Endothelial cell of umbilical vein (primary cell): ENCODE measurements at regions not wholly inside any gene's neighbourhood (a gene's known extent, or its start where the extent isn't known, plus 50 kb on each side); places are given as distances from the start of the nearest gene placed in this dataset.

Source experiments
- BruUV-seq: library from RNA; stranded (reverse); fragments of 400-500 nt; replicated peaks from 2 replicates; lab custom pipeline; 2021; lab: Mats Ljungman, UMichigan
- CTCF ChIA-PET: fragments of 300-600, 350-600 bp; sonication (Branson Sonifier 250); formaldehyde crosslinking; loops from one replicate; lab custom pipeline; 2021; ENCODE audit warnings: antibody characterized with exemption, inconsistent platforms; lab: Charles Lee
- POLR2A ChIA-PET: fragments of 300-600, 350-600 bp; sonication (Branson Sonifier 250); formaldehyde crosslinking; loops from one replicate; lab custom pipeline; 2021; ENCODE audit warnings: antibody characterized with exemption, inconsistent platforms; lab: Charles Lee
- DNase-seq: peaks from one replicate; pipeline ENCODE4 v3.0.0-alpha.2; 2011; ENCODE audit warnings: low read depth, low spot score
- FAIRE-seq: peaks from 2 replicates; lab custom pipeline; 2011; peaks lifted over from hg19 to GRCh38; lab: Jason Lieb, UNC
- H2AFZ ChIP-seq: 2 replicates; pipeline ENCODE4 v1.6.0; 2012; ENCODE audit warnings: low read depth, low read length, control low read depth, inconsistent platforms
- H3K27ac ChIP-seq: 2 replicates; pipeline ENCODE4 v1.5.1; 2011; ENCODE audit warnings: low read depth, mild to moderate bottlenecking, control low read depth, low read length, moderate library complexity; ENCODE audit not compliant: insufficient read depth
- H3K27me3 ChIP-seq, 2 experiments: 2 replicates each; pipeline versions ENCODE4 v1.6.0 to v1.6.1; 2011; ENCODE audit warnings: low read length in 2 of 2, mixed read lengths in 1 of 2; ENCODE audit not compliant: control insufficient read depth in 2 of 2, insufficient read depth in 2 of 2
- H3K36me3 ChIP-seq, 2 experiments: 2 replicates in 1 of 2; 3 replicates in 1 of 2; pipeline ENCODE4 v1.5.1; 2011; ENCODE audit warnings: low read length in 2 of 2, mild to moderate bottlenecking in 1 of 2, moderate library complexity in 1 of 2; ENCODE audit not compliant: control insufficient read depth in 2 of 2, insufficient read depth in 2 of 2; ENCODE audit errors: extremely low read depth in 1 of 2
- H3K4me1 ChIP-seq: 3 replicates; pipeline ENCODE4 v1.5.1; 2011; ENCODE audit warnings: mild to moderate bottlenecking, low read length; ENCODE audit not compliant: control insufficient read depth, insufficient read depth; ENCODE audit errors: extremely low read depth
- H3K4me2 ChIP-seq: 2 replicates; pipeline ENCODE4 v1.6.1; 2011; ENCODE audit warnings: low read length, control low read depth, mixed read lengths; ENCODE audit not compliant: insufficient read depth
- H3K4me3 ChIP-seq, 3 experiments: fragments of 200-600 bp in 1 of 3; sonication (generic), shearing (Covaris generic) in 1 of 3; replicated peaks in 1 of 3; 2 replicates each; pipeline ENCODE4 v1.5.1; 2011 to 2016; ENCODE audit warnings: control low read depth in 3 of 3, low read length in 3 of 3, mild to moderate bottlenecking in 2 of 3, inconsistent platforms in 1 of 3, low read depth in 1 of 3, moderate library complexity in 1 of 3; ENCODE audit not compliant: insufficient read depth in 1 of 3
- H3K79me2 ChIP-seq: 2 replicates; pipeline ENCODE4 v1.6.0; 2012; ENCODE audit warnings: low read length, inconsistent platforms; ENCODE audit not compliant: control insufficient read depth, insufficient read depth
- H3K9ac ChIP-seq: replicated peaks from 2 replicates; pipeline ENCODE3; 2011; ENCODE audit warnings: low read length, control low read depth; ENCODE audit not compliant: insufficient read depth; ENCODE audit errors: extremely low read depth
- H3K9me1 ChIP-seq: replicated peaks from 3 replicates; pipeline ENCODE4 v1.6.0; 2011; ENCODE audit warnings: mild to moderate bottlenecking, low read length; ENCODE audit not compliant: control insufficient read depth, insufficient read depth; ENCODE audit errors: extremely low read depth
- H3K9me3 ChIP-seq: replicated peaks from 2 replicates; pipeline ENCODE4 v1.5.1; 2012; ENCODE audit warnings: low read length, inconsistent platforms; ENCODE audit not compliant: control insufficient read depth, insufficient read depth
- H4K20me1 ChIP-seq: replicated peaks from 2 replicates; pipeline ENCODE3; 2011; ENCODE audit warnings: mild to moderate bottlenecking, low read length; ENCODE audit not compliant: control insufficient read depth, insufficient read depth; ENCODE audit errors: extremely low read depth
- EZH2 ChIP-seq: IDR thresholded peaks from 2 replicates; pipeline ENCODE4 v1.6.1; 2012; ENCODE audit warnings: borderline replicate concordance, low read depth, mild to moderate bottlenecking, moderate library complexity, low read length, inconsistent platforms; ENCODE audit not compliant: severe bottlenecking
- FOS ChIP-seq: IDR thresholded peaks from 2 replicates; pipeline ENCODE4 v1.6.1; 2011; ENCODE audit warnings: mild to moderate bottlenecking, low read length, moderate library complexity, borderline replicate concordance; ENCODE audit not compliant: insufficient read depth
- GATA2 ChIP-seq: IDR thresholded peaks from 2 replicates; pipeline ENCODE4 v1.7.0; 2011; ENCODE audit warnings: low read depth, mild to moderate bottlenecking, moderate library complexity, mixed read lengths, low read length; ENCODE audit not compliant: insufficient read length, insufficient read depth
- JUN ChIP-seq: IDR thresholded peaks from 2 replicates; pipeline ENCODE4 v1.6.1; 2011; ENCODE audit warnings: borderline replicate concordance, low read depth; ENCODE audit not compliant: insufficient read length, insufficient read depth
- MYC ChIP-seq: IDR thresholded peaks from one replicate; pipeline ENCODE4 v1.6.1; 2011; ENCODE audit warnings: mild to moderate bottlenecking, low read depth, low read length
- POLR2A ChIP-seq: IDR thresholded peaks from 2 replicates; pipeline ENCODE4 v1.6.1; 2012; ENCODE audit warnings: low read depth, mild to moderate bottlenecking, control low read depth, low read length
- POLR2AphosphoS5 ChIP-seq: IDR thresholded peaks from 2 replicates; pipeline ENCODE4 v1.6.1; 2012; ENCODE audit warnings: low read depth, mild to moderate bottlenecking, control low read depth, low read length, moderate library complexity; ENCODE audit not compliant: insufficient read depth
- dilution Hi-C: fragments of 300-500 bp; cut with MboI; formaldehyde crosslinking; loops from one replicate; pipeline ENCODE4 v1.15.0; 2019; ENCODE audit warnings: low sequenced_read_pairs; ENCODE audit not compliant: extremely low pct_ligation_motif_present
- intact Hi-C: fragments of 100-400 bp; cut with micrococcal nuclease; formaldehyde crosslinking; loops from one replicate; pipeline ENCODE4 v1.10.0; 2022
- TF ChIP-seq, protein P1 (sequence below), 2 donors: IDR thresholded peaks; 1 replicate in 1 of 2; 2 replicates in 1 of 2; pipeline ENCODE4 v1.5.1; 2011; ENCODE audit warnings: low read length in 2 of 2, mild to moderate bottlenecking in 2 of 2, moderate library complexity in 2 of 2, control low read depth in 1 of 2, inconsistent platforms in 1 of 2, low read depth in 1 of 2; ENCODE audit not compliant: insufficient read depth in 1 of 2; ENCODE audit errors: extremely low read depth in 1 of 2
- TF ChIP-seq, protein P2 (sequence below): IDR thresholded peaks from 2 replicates; pipeline ENCODE4 v1.6.1; 2011; ENCODE audit not compliant: insufficient read depth, insufficient read length

DNA sequence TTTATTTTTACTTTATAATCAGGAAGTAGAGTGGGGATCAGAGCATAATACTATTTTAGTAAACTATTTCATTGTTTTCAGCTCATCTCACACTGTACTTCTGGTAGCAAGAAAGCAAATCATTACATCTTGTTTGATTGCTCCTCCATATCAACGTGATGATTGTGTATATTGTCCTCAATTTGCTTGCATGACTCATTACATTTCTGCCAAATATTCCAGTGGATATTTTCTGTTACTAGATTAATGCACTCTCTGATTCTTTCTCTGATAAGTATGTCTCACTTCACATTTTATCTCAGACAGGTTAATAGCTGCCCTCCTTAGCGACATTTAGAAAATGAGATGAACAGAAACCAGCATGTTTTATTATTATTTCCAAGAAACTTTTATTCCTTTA, 1145.3 kb downstream of the OTOL1 start:
- TF ChIP-seq MYC (no peak), GATA2 (no peak), POLR2A (no peak), FOS (no peak), POLR2AphosphoS5 (no peak), EZH2 (no peak), JUN (no peak)
- TF ChIP-seq, protein P1, sequence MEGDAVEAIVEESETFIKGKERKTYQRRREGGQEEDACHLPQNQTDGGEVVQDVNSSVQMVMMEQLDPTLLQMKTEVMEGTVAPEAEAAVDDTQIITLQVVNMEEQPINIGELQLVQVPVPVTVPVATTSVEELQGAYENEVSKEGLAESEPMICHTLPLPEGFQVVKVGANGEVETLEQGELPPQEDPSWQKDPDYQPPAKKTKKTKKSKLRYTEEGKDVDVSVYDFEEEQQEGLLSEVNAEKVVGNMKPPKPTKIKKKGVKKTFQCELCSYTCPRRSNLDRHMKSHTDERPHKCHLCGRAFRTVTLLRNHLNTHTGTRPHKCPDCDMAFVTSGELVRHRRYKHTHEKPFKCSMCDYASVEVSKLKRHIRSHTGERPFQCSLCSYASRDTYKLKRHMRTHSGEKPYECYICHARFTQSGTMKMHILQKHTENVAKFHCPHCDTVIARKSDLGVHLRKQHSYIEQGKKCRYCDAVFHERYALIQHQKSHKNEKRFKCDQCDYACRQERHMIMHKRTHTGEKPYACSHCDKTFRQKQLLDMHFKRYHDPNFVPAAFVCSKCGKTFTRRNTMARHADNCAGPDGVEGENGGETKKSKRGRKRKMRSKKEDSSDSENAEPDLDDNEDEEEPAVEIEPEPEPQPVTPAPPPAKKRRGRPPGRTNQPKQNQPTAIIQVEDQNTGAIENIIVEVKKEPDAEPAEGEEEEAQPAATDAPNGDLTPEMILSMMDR (IDR thresholded peaks at IDR 0.05; ENCODE audit: extremely low read depth in 1 of 2, insufficient read depth in 1 of 2, low read depth in 1 of 2, low read length in 2 of 2) = no peak
- TF ChIP-seq, protein P2, sequence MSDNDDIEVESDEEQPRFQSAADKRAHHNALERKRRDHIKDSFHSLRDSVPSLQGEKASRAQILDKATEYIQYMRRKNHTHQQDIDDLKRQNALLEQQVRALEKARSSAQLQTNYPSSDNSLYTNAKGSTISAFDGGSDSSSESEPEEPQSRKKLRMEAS = no peak
- POLR2A ChIA-PET = no interaction called here
- no peak overlapping the region for H2AFZ ChIP-seq
- H3K9me1 ChIP-seq = no peaks in the 10 kb centered on the region
- H3K4me1 ChIP-seq = no peaks in the 10 kb centered on the region
- CTCF ChIA-PET = no interaction called here
- BruUV-seq = no TSS peak
- no peaks in the 10 kb centered on the region for H3K9me3 ChIP-seq
- dilution Hi-C loops = no loop called here
- DNase-seq (no peak), FAIRE-seq (no peak)
- intact Hi-C loops = no loop called here
- H3K27ac ChIP-seq = no peak overlapping the region
- H4K20me1 ChIP-seq = no peaks in the 10 kb centered on the region
- H3K27me3 ChIP-seq = no peaks in the 10 kb centered on the region
- no peaks in the 10 kb centered on the region for H3K36me3 ChIP-seq
- H3K9ac ChIP-seq = no peak overlapping the region
- no peak overlapping the region for H3K4me2 ChIP-seq
- no peaks in the 10 kb centered on the region for H3K79me2 ChIP-seq
- no peak overlapping the region for H3K4me3 ChIP-seq
